ENCODE measurements at regions not wholly inside any gene's neighbourhood (a gene's known extent, or its start where the extent isn't known, plus 50 kb on each side); places are given as distances from the start of the nearest gene placed in this dataset.

GRCh38 chr7:132045481-132045980, 489.1 kb upstream of the PODXL start:
- H3K4me3 ChIP-seq (ENCODE audit: low read length): no peak overlapping the region
- no peak for DNase-seq (ENCODE audit: low read depth)
- TF ChIP-seq CTCF (conservative IDR thresholded peaks at IDR 0.05; ENCODE audit: low read depth, low read length): no peak

DNA sequence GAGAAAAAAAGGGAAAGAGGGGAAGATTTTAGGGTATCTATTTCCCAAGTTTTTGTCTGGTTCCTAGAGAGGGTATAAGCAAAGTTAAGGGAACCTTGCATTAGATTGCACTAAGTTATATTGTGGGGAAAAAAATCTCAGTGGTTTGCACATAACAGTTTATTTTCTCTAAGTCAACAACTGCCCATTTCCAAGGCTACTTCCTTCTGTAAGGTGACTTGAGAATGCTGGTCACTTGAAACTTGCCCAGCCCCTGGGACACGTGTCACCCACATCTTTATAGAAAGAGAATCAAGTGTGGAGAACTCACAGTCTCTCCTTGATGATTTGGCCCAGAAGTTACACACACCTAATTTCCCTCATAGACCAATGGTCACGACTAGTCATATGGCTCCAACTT, 488.6 kb upstream of the PODXL start:
- H3K4me3 ChIP-seq (ENCODE audit: low read length): no peak overlapping the region
- DNase-seq (ENCODE audit: low read depth): no peak
- no peak for TF ChIP-seq CTCF (conservative IDR thresholded peaks at IDR 0.05; ENCODE audit: low read depth, low read length)

GRCh38 chr7:132044247-132044646, 487.8 kb upstream of the PODXL start:
- H3K4me3 ChIP-seq (ENCODE audit: low read length): no peak overlapping the region
- no peak for TF ChIP-seq CTCF (conservative IDR thresholded peaks at IDR 0.05; ENCODE audit: low read depth, low read length)
- no peak for DNase-seq (ENCODE audit: low read depth)

DNA sequence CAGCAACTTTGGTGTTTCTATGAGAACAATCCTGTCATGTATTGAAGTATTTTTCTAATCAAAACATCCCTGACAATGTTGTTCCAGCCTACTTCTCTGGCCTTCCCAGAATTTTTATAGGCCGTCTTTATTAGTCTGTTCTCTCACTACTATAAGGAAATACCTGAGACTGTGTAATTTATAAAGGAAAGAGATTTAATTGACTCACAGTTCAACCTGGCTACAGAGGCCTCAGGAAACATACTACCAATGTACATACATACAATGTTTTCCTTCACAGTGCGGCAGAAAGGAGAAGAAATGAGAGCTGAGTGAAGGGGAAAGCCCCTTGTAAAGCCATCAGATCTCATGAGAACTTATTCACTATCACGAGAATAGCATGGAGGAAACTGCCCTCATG, 484.7 kb upstream of the PODXL start:
- no peak overlapping the region for H3K4me3 ChIP-seq (ENCODE audit: low read length)
- no peak for TF ChIP-seq CTCF (conservative IDR thresholded peaks at IDR 0.05; ENCODE audit: low read depth, low read length)
- no peak for DNase-seq (ENCODE audit: low read depth)

- no peak for DNase-seq (ENCODE audit: low read depth)
- H3K4me3 ChIP-seq (ENCODE audit: low read length): no peak overlapping the region
- no peak for TF ChIP-seq CTCF (conservative IDR thresholded peaks at IDR 0.05; ENCODE audit: low read depth, low read length)
Observed at GRCh38 chr7:132035517-132036362, 479.3 kb upstream of the PODXL start.

GRCh38 chr7:132034748-132035416, 478.5 kb upstream of the PODXL start:
- TF ChIP-seq CTCF (conservative IDR thresholded peaks at IDR 0.05; ENCODE audit: low read depth, low read length): no peak

More at GRCh38 chr7:132034748-132035416, 478.5 kb upstream of the PODXL start:
- DNase-seq (ENCODE audit: low read depth): no peak
- H3K4me3 ChIP-seq (ENCODE audit: low read length): no peak overlapping the region

Measured in retinal pigment epithelial cell (primary cell).